ENCODE measurements at regions not wholly inside any gene's neighbourhood (a gene's known extent, or its start where the extent isn't known, plus 50 kb on each side); places are given as distances from the start of the nearest gene placed in this dataset.
A peak's percentile ranks its signal among the peaks of the same experiment; 100 is the strongest.
"Not testable (repeated sequence)": the region's sequence is repeated elsewhere in the genome, so short reads cannot be mapped to it uniquely, and the experiment has no call there.

DNA sequence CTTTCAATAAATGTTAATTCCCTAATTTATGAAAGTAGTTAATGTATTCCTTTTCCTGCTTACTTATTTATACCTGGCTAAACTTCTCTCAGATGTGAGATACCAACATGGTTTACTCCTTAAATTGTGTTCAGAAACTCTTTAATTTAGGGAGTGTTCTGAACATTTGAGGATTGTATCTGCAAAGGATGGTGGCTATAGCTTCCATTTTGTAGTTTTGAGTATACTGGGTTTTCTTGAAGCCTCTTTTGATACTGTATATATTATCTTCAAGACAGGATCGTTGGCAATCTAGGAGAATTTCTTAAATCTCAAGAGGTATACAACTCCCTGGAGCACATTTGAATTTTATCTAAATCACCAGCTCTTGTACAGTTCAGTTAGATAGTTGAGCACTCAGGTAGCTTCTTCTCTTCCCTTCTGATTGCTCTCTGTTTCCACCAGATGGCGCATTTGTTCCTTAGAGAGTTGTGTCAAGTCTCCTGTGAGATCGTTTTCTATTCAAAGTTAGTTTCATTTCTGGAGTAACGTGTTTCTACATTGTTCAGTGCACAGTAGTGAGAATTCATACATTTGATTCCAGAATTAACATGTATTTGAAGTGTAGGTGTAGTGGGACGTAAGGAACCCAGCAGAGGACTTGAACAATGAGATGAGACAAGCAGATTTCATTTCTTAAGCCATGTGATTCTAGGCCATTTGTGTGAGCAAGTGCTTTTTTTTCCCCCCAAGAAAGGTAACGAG lies 63.2 kb upstream of the GARIN1A start:
- TF ChIP-seq, protein P1, sequence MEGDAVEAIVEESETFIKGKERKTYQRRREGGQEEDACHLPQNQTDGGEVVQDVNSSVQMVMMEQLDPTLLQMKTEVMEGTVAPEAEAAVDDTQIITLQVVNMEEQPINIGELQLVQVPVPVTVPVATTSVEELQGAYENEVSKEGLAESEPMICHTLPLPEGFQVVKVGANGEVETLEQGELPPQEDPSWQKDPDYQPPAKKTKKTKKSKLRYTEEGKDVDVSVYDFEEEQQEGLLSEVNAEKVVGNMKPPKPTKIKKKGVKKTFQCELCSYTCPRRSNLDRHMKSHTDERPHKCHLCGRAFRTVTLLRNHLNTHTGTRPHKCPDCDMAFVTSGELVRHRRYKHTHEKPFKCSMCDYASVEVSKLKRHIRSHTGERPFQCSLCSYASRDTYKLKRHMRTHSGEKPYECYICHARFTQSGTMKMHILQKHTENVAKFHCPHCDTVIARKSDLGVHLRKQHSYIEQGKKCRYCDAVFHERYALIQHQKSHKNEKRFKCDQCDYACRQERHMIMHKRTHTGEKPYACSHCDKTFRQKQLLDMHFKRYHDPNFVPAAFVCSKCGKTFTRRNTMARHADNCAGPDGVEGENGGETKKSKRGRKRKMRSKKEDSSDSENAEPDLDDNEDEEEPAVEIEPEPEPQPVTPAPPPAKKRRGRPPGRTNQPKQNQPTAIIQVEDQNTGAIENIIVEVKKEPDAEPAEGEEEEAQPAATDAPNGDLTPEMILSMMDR (IDR thresholded peaks at IDR 0.05; ENCODE audit: low read length, missing control alignments) = peak; percentile 34
- H3K4me3 ChIP-seq (replicated peaks; ENCODE audit: low read depth, low read length) = peak overlapping the region; percentile 36
- peak; percentile 50 for DNase-seq (ENCODE audit: low read depth)

DNA sequence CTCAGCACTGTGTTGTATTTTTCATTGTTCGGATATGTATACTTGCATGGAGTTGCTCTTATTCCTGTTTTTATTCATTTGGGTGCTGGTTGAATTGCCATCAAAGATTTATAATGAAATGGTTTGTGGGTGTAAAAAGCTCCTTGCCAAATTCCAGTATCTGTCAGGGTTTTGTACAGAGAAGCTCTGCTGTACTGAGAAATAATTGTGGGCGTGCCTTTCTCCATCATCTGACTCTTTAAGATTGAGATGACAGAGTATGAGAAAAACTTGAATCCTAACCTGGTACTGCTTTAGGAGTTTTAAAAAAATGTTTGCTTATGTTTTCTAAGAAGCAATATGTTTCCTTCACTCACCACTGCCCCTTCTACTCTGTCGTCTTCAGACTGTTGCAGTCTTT lies 58.7 kb upstream of the GARIN1A start:
- H3K4me3 ChIP-seq (replicated peaks; ENCODE audit: low read depth, low read length); DNase-seq (ENCODE audit: low read depth): not testable (repeated sequence)

DNA sequence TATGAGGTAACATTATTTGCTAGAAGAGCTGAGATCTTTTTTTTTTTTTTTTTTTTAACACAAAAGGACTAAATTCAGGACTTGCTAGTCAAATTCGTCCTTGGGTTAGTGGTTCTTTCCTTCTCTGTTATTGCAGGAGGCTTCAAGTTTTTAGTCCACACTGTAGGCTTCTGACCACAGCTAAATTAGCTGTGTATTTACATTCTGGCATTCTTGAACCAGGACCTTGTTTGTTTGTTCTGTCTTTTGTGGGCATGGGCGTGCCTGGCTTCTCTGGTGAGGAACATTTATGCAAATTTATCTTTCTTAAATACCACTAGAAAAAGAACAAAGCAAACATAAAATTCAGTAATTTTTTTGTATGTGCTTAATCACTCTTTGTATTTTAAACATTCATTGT lies 57.3 kb upstream of the GARIN1A start:
- not testable (repeated sequence) for DNase-seq (ENCODE audit: low read depth); H3K4me3 ChIP-seq (replicated peaks; ENCODE audit: low read depth, low read length)

DNA sequence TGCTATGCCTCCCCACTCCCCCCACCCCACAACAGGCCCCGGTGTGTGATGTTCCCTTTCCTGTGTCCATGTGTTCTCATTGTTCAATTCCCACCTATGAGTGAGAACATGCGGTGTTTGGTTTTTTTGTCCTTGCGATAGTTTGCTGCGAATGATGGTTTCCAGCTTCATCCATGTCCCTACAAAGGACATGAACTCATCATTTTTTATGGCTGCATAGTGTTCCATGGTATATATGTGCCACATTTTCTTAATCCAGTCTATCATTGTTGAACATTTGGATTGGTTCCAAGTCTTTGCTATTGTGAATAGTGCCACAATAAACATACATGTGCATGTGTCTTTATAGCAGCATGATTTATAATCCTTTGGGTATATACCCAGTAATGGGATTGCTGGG lies 55.3 kb upstream of the GARIN1A start:
- not testable (repeated sequence) for DNase-seq (ENCODE audit: low read depth); H3K4me3 ChIP-seq (replicated peaks; ENCODE audit: low read depth, low read length)

Measured in fibroblast of pulmonary artery (primary cell).